WTC11 (cell line): ENCODE measurements at regions not wholly inside any gene's neighbourhood (a gene's known extent, or its start where the extent isn't known, plus 50 kb on each side); places are given as distances from the start of the nearest gene placed in this dataset.

Source experiments
- ATAC-seq: fragments of 200-7000 bp; cut with Tn5 transposase; 2 replicates; pipeline ENCODE4 v1.10.0; 2021; ENCODE audit warnings: mild to moderate bottlenecking, moderate library complexity
- CTCF ChIA-PET: fragments of 300-600 bp; sonication (Branson Sonifier 250); formaldehyde crosslinking; loops from one replicate; lab custom pipeline; 2021; ENCODE audit warnings: antibody characterized with exemption; lab: Charles Lee
- POLR2A ChIA-PET: fragments of 350-600 bp; sonication (Branson Sonifier 250); formaldehyde crosslinking; loops from one replicate; lab custom pipeline; 2021; ENCODE audit warnings: antibody characterized with exemption; lab: Charles Lee
- DNase-seq: peaks from one replicate; pipeline ENCODE4 v3.0.0; 2021; ENCODE audit warnings: low spot score
- H3K27ac Mint-ChIP-seq: 2 replicates; pipeline ENCODE4 v1.8.0; 2021; ENCODE audit warnings: mixed read lengths
- H3K27me3 Mint-ChIP-seq: 2 replicates; pipeline ENCODE4 v1.8.0; 2021; ENCODE audit warnings: low read depth, mild to moderate bottlenecking, moderate library complexity, mixed read lengths
- H3K36me3 Mint-ChIP-seq: 2 replicates; pipeline ENCODE4 v1.8.0; 2021; ENCODE audit warnings: mixed read lengths
- H3K4me1 Mint-ChIP-seq: 2 replicates; pipeline ENCODE4 v1.8.0; 2022; ENCODE audit warnings: mixed read lengths
- H3K4me3 Mint-ChIP-seq: 2 replicates; pipeline ENCODE4 v1.8.0; 2021; ENCODE audit warnings: mild to moderate bottlenecking, moderate library complexity, mixed read lengths
- H3K9me3 Mint-ChIP-seq: 2 replicates; pipeline ENCODE4 v1.8.0; 2021; ENCODE audit warnings: mixed read lengths
- ELF4 ChIP-seq: sonication (generic); formaldehyde crosslinking; IDR thresholded peaks from 2 replicates; pipeline ENCODE4 v1.8.1; 2022; ENCODE audit warnings: low read depth, mild to moderate bottlenecking, moderate library complexity, missing genetic modification reagents
- GTF2I ChIP-seq: fragments of 250-450 bp; sonication (Bioruptor Pico); conservative IDR thresholded peaks from 2 replicates; pipeline ENCODE4 v1.4.0; 2021; ENCODE audit warnings: mild to moderate bottlenecking
- KAT7 ChIP-seq: sonication (generic); formaldehyde crosslinking; IDR thresholded peaks from 2 replicates; pipeline ENCODE4 v1.8.1; 2023; ENCODE audit warnings: missing genetic modification reagents, mild to moderate bottlenecking, borderline replicate concordance
- MXD4 ChIP-seq: fragments of 250-450 bp; sonication (Bioruptor Pico); IDR thresholded peaks from 2 replicates; pipeline ENCODE4 v1.8.0; 2021; ENCODE audit warnings: mild to moderate bottlenecking, moderate library complexity, borderline replicate concordance
- OVOL2 ChIP-seq: fragments of 250-450 bp; sonication (Bioruptor Pico); IDR thresholded peaks from 2 replicates; pipeline ENCODE4 v1.9.0; 2021; ENCODE audit warnings: mild to moderate bottlenecking, borderline replicate concordance
- PRRX2 ChIP-seq: fragments of 250-450 bp; sonication (Bioruptor Pico); IDR thresholded peaks from 2 replicates; pipeline ENCODE4 v1.8.0; 2021; ENCODE audit warnings: mild to moderate bottlenecking
- RORB ChIP-seq: fragments of 250-450 bp; sonication (Bioruptor Pico); IDR thresholded peaks from 2 replicates; pipeline ENCODE4 v1.9.0; 2021; ENCODE audit warnings: mild to moderate bottlenecking
- SMAD4 ChIP-seq: sonication (generic); formaldehyde crosslinking; IDR thresholded peaks from 2 replicates; pipeline ENCODE4 v1.8.0; 2022; ENCODE audit warnings: mild to moderate bottlenecking, missing genetic modification reagents
- TP53 ChIP-seq: sonication (generic); formaldehyde crosslinking; IDR thresholded peaks from 2 replicates; pipeline ENCODE4 v1.8.1; 2023; ENCODE audit warnings: mild to moderate bottlenecking, missing genetic modification reagents
- ZNF219 ChIP-seq: sonication (generic); formaldehyde crosslinking; IDR thresholded peaks from 2 replicates; pipeline ENCODE4 v1.8.0; 2023; ENCODE audit warnings: missing genetic modification reagents, mild to moderate bottlenecking, borderline replicate concordance
- ZNF423 ChIP-seq: fragments of 250-450 bp; sonication (Bioruptor Pico); IDR thresholded peaks from 2 replicates; pipeline ENCODE4 v2.1.2; 2022; ENCODE audit warnings: mild to moderate bottlenecking, moderate library complexity
- TF ChIP-seq, protein P1 (sequence below): sonication (generic); formaldehyde crosslinking; IDR thresholded peaks from 2 replicates; pipeline ENCODE4 v1.8.0; 2022; ENCODE audit warnings: missing genetic modification reagents
- TF ChIP-seq, protein P2 (sequence below): sonication (generic); formaldehyde crosslinking; IDR thresholded peaks from 2 replicates; pipeline ENCODE4 v1.8.1; 2022; ENCODE audit warnings: mild to moderate bottlenecking, missing genetic modification reagents, moderate library complexity, borderline replicate concordance
- TF ChIP-seq, protein P3 (sequence below): sonication (generic); formaldehyde crosslinking; IDR thresholded peaks from 2 replicates; pipeline ENCODE4 v1.8.1; 2023; ENCODE audit warnings: mild to moderate bottlenecking, missing genetic modification reagents
- TF ChIP-seq, protein P4 (sequence below): sonication (generic); formaldehyde crosslinking; conservative IDR thresholded peaks from 2 replicates; pipeline ENCODE4 v1.8.1; 2022; ENCODE audit warnings: mild to moderate bottlenecking, missing genetic modification reagents
- TF ChIP-seq, protein P5 (sequence below): sonication (generic); formaldehyde crosslinking; IDR thresholded peaks from 2 replicates; pipeline ENCODE4 v1.8.0; 2022; ENCODE audit warnings: mild to moderate bottlenecking, missing genetic modification reagents
- TF ChIP-seq, protein P6 (sequence below): fragments of 250-450 bp; sonication (Bioruptor Pico); IDR thresholded peaks from 2 replicates; pipeline ENCODE4 v1.8.0; 2021; ENCODE audit warnings: mild to moderate bottlenecking
- TF ChIP-seq, protein P7 (sequence below): fragments of 250-450 bp; sonication (Bioruptor Pico); IDR thresholded peaks from 2 replicates; pipeline ENCODE4 v1.9.0; 2021; ENCODE audit warnings: mild to moderate bottlenecking
- TF ChIP-seq, protein P8 (sequence below): sonication (generic); formaldehyde crosslinking; IDR thresholded peaks from 2 replicates; pipeline ENCODE4 v1.8.0; 2023; ENCODE audit warnings: missing genetic modification reagents

DNA sequence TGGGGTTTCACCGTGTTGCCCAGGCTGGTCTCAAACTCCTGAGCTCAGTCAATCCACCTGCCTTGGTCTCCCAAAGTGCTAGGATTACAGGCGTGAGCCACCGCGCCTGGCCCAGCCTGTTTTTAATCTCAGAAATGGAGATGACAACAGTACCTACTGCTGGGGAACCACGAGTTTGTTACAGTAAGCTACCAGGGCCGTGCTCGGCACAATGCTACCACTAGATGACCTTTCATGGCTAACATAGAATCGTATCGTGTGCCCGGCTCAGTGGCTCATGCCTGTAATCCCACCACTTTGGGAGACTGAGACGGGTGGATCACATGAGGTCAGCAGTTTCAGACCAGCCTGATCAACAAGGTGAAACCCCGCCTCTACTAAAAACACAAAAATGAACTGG, 90.8 kb upstream of the SLC34A2 start (continued):
- no peak for TF ChIP-seq SMAD4 (CRISPR knock-in tag)

DNA sequence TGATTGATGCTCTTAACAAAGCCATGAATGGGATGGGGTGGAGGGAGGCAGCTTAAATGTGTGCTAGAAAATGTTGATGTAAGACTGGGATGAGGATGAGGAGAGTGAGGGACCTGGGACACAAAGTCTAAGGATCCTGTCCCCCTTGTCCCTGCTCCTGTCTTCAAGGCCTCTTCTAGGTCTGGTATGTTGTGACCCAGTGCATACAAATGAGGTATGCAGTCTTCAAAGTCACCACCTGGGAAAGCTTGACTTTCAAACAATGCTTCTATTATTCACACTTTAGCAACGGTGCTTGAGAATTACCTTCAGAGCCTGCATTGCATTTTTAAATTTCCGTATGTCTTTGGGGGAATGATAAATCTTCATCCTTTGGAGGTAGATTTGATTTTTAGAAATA, 88.4 kb upstream of the SLC34A2 start:
- DNase-seq (no peak), ATAC-seq (peak; percentile 78)
- POLR2A ChIA-PET, result no interaction called here
- Mint-ChIP-seq H3K9me3 (no peaks in the 10 kb centered on the region), H3K27me3 (no peaks in the 10 kb centered on the region), H3K4me1 (peaks cover 15% of the 10 kb centered on the region), H3K36me3 (no peaks in the 10 kb centered on the region), H3K27ac (peak overlapping the region; percentile 93)
- CTCF ChIA-PET, result interaction anchor here (0.7 to 0.9 kb wide), 2 partner anchors 19 to 36 kb away, joined by 3 to 4 read pairs; no protein-coding TSS in a partner anchor
- TF ChIP-seq, protein P1, sequence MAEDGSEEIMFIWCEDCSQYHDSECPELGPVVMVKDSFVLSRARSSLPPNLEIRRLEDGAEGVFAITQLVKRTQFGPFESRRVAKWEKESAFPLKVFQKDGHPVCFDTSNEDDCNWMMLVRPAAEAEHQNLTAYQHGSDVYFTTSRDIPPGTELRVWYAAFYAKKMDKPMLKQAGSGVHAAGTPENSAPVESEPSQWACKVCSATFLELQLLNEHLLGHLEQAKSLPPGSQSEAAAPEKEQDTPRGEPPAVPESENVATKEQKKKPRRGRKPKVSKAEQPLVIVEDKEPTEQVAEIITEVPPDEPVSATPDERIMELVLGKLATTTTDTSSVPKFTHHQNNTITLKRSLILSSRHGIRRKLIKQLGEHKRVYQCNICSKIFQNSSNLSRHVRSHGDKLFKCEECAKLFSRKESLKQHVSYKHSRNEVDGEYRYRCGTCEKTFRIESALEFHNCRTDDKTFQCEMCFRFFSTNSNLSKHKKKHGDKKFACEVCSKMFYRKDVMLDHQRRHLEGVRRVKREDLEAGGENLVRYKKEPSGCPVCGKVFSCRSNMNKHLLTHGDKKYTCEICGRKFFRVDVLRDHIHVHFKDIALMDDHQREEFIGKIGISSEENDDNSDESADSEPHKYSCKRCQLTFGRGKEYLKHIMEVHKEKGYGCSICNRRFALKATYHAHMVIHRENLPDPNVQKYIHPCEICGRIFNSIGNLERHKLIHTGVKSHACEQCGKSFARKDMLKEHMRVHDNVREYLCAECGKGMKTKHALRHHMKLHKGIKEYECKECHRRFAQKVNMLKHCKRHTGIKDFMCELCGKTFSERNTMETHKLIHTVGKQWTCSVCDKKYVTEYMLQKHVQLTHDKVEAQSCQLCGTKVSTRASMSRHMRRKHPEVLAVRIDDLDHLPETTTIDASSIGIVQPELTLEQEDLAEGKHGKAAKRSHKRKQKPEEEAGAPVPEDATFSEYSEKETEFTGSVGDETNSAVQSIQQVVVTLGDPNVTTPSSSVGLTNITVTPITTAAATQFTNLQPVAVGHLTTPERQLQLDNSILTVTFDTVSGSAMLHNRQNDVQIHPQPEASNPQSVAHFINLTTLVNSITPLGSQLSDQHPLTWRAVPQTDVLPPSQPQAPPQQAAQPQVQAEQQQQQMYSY (CRISPR knock-in tag), result no peak
- TF ChIP-seq OVOL2 (no peak), ELF4 (CRISPR knock-in tag) (no peak), ZNF423 (CRISPR knock-in tag) (no peak), GTF2I (CRISPR knock-in tag) (no peak), RORB (no peak)
- TF ChIP-seq, protein P2, sequence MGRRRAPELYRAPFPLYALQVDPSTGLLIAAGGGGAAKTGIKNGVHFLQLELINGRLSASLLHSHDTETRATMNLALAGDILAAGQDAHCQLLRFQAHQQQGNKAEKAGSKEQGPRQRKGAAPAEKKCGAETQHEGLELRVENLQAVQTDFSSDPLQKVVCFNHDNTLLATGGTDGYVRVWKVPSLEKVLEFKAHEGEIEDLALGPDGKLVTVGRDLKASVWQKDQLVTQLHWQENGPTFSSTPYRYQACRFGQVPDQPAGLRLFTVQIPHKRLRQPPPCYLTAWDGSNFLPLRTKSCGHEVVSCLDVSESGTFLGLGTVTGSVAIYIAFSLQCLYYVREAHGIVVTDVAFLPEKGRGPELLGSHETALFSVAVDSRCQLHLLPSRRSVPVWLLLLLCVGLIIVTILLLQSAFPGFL (CRISPR knock-in tag), result no peak
- TF ChIP-seq, protein P3, sequence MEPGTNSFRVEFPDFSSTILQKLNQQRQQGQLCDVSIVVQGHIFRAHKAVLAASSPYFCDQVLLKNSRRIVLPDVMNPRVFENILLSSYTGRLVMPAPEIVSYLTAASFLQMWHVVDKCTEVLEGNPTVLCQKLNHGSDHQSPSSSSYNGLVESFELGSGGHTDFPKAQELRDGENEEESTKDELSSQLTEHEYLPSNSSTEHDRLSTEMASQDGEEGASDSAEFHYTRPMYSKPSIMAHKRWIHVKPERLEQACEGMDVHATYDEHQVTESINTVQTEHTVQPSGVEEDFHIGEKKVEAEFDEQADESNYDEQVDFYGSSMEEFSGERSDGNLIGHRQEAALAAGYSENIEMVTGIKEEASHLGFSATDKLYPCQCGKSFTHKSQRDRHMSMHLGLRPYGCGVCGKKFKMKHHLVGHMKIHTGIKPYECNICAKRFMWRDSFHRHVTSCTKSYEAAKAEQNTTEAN, result 0 out of 2 replicates have a peak, but pooled peaks have one; percentile 29
- TF ChIP-seq, protein P4, sequence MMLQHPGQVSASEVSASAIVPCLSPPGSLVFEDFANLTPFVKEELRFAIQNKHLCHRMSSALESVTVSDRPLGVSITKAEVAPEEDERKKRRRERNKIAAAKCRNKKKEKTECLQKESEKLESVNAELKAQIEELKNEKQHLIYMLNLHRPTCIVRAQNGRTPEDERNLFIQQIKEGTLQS, result no peak
- TF ChIP-seq, all 79 proteins: peak for 1
- no peak overlapping the region for H3K4me3 Mint-ChIP-seq

DNA sequence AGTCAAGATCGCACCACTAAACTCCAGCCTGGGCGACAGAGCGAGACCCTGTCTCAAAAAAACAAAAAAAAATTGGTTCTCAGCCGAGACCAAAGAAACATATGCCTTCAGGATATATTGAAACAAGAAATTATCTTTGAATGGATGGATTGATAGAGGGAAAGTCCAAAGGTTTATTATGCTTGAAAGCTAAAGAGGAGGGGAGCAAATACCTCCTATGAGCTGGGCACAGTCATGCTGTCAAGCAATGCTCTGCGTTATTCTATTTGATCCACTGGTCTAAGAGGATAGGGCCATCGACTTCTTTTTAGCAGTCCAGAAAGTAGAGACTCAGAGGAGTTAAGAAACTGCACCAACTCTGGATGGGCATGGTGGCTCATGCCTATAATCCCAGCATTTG, 85.9 kb upstream of the SLC34A2 start:
- Mint-ChIP-seq H3K27ac (no peak overlapping the region), H3K4me1 (peaks cover 15% of the 10 kb centered on the region), H3K9me3 (no peaks in the 10 kb centered on the region), H3K36me3 (no peaks in the 10 kb centered on the region), H3K4me3 (no peak overlapping the region), H3K27me3 (no peaks in the 10 kb centered on the region)
- no peak for ATAC-seq
- ChIA-PET CTCF (no interaction called here), POLR2A (no interaction called here)
- DNase-seq, result no peak
- no peak for TF ChIP-seq TP53
- TF ChIP-seq PRRX2, result no peak
- TF ChIP-seq, protein P5, sequence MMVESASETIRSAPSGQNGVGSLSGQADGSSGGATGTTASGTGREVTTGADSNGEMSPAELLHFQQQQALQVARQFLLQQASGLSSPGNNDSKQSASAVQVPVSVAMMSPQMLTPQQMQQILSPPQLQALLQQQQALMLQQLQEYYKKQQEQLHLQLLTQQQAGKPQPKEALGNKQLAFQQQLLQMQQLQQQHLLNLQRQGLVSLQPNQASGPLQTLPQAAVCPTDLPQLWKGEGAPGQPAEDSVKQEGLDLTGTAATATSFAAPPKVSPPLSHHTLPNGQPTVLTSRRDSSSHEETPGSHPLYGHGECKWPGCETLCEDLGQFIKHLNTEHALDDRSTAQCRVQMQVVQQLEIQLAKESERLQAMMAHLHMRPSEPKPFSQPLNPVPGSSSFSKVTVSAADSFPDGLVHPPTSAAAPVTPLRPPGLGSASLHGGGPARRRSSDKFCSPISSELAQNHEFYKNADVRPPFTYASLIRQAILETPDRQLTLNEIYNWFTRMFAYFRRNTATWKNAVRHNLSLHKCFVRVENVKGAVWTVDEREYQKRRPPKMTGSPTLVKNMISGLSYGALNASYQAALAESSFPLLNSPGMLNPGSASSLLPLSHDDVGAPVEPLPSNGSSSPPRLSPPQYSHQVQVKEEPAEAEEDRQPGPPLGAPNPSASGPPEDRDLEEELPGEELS, result no peak
- TF ChIP-seq, protein P6, sequence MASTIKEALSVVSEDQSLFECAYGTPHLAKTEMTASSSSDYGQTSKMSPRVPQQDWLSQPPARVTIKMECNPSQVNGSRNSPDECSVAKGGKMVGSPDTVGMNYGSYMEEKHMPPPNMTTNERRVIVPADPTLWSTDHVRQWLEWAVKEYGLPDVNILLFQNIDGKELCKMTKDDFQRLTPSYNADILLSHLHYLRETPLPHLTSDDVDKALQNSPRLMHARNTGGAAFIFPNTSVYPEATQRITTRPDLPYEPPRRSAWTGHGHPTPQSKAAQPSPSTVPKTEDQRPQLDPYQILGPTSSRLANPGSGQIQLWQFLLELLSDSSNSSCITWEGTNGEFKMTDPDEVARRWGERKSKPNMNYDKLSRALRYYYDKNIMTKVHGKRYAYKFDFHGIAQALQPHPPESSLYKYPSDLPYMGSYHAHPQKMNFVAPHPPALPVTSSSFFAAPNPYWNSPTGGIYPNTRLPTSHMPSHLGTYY (CRISPR knock-in tag), result no peak
- TF ChIP-seq, protein P7, sequence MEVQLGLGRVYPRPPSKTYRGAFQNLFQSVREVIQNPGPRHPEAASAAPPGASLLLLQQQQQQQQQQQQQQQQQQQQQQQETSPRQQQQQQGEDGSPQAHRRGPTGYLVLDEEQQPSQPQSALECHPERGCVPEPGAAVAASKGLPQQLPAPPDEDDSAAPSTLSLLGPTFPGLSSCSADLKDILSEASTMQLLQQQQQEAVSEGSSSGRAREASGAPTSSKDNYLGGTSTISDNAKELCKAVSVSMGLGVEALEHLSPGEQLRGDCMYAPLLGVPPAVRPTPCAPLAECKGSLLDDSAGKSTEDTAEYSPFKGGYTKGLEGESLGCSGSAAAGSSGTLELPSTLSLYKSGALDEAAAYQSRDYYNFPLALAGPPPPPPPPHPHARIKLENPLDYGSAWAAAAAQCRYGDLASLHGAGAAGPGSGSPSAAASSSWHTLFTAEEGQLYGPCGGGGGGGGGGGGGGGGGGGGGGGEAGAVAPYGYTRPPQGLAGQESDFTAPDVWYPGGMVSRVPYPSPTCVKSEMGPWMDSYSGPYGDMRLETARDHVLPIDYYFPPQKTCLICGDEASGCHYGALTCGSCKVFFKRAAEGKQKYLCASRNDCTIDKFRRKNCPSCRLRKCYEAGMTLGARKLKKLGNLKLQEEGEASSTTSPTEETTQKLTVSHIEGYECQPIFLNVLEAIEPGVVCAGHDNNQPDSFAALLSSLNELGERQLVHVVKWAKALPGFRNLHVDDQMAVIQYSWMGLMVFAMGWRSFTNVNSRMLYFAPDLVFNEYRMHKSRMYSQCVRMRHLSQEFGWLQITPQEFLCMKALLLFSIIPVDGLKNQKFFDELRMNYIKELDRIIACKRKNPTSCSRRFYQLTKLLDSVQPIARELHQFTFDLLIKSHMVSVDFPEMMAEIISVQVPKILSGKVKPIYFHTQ, result no peak
- TF ChIP-seq, protein P8, sequence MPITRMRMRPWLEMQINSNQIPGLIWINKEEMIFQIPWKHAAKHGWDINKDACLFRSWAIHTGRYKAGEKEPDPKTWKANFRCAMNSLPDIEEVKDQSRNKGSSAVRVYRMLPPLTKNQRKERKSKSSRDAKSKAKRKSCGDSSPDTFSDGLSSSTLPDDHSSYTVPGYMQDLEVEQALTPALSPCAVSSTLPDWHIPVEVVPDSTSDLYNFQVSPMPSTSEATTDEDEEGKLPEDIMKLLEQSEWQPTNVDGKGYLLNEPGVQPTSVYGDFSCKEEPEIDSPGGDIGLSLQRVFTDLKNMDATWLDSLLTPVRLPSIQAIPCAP (CRISPR knock-in tag), result no peak
- no peak for TF ChIP-seq ZNF219 (CRISPR knock-in tag)
- no peak for TF ChIP-seq MXD4 (CRISPR knock-in tag)
- TF ChIP-seq GTF2I (CRISPR knock-in tag), result no peak
- no peak for TF ChIP-seq ZNF423 (CRISPR knock-in tag)
- no peak for TF ChIP-seq KAT7 (CRISPR knock-in tag)
- TF ChIP-seq OVOL2, result no peak
